NOMO-1 treated with dmso at 0.1 percent for 144 hours (cell line): ENCODE measurements at regions not wholly inside any gene's neighbourhood (a gene's known extent, or its start where the extent isn't known, plus 50 kb on each side); places are given as distances from the start of the nearest gene placed in this dataset.

Source experiments
- DNase-seq: peaks from one replicate; lab custom pipeline; 2025; ENCODE audit not compliant: unreplicated experiment; lab: John Stamatoyannopoulos, UW

- no peak for DNase-seq
These were observed 335.9 kb downstream of the BRD1 start for GRCh38 chr22:49491726-49492125.

- DNase-seq, result no peak
These were observed 336.4 kb downstream of the BRD1 start for GRCh38 chr22:49491221-49491635.

- DNase-seq, result no peak
These were observed 337.0 kb downstream of the BRD1 start for GRCh38 chr22:49490692-49491091.

GRCh38 chr22:49489821-49490220 is 337.9 kb downstream of the BRD1 start:
- DNase-seq, result no peak

- DNase-seq, result no peak
These were observed 338.7 kb downstream of the BRD1 start for GRCh38 chr22:49488943-49489342.

GRCh38 chr22:49487950-49488349 is 339.7 kb downstream of the BRD1 start:
- DNase-seq, result no peak

GRCh38 chr22:49486225-49486624 is 341.4 kb downstream of the BRD1 start:
- DNase-seq, result no peak

- no peak for DNase-seq
These were observed 343.7 kb downstream of the BRD1 start for GRCh38 chr22:49483946-49484345.

- no peak for DNase-seq
These were observed 344.3 kb downstream of the BRD1 start for GRCh38 chr22:49483281-49483870.

- no peak for DNase-seq
These were observed 344.9 kb downstream of the BRD1 start for GRCh38 chr22:49482811-49483210.

GRCh38 chr22:49481659-49482399 is 345.8 kb downstream of the BRD1 start:
- no peak for DNase-seq

- DNase-seq, result no peak
These were observed 346.6 kb downstream of the BRD1 start for GRCh38 chr22:49480896-49481658.

- DNase-seq, result no peak
These were observed 347.3 kb downstream of the BRD1 start for GRCh38 chr22:49480331-49480730.

GRCh38 chr22:49479566-49479965 is 348.1 kb downstream of the BRD1 start:
- DNase-seq, result no peak

GRCh38 chr22:49476800-49477400 is 350.8 kb downstream of the BRD1 start:
- DNase-seq, result no peak

- no peak for DNase-seq
These were observed 351.5 kb downstream of the BRD1 start for GRCh38 chr22:49476176-49476575.

GRCh38 chr22:49475253-49475652 is 352.4 kb downstream of the BRD1 start:
- no peak for DNase-seq

GRCh38 chr22:49473286-49473685 is 354.4 kb downstream of the BRD1 start:
- DNase-seq, result no peak

GRCh38 chr22:49470741-49471503 is 356.8 kb downstream of the BRD1 start:
- no peak for DNase-seq

GRCh38 chr22:49469896-49470740 is 357.6 kb downstream of the BRD1 start:
- DNase-seq, result no peak
